Liver (tissue), 3 donors: ENCODE measurements at regions not wholly inside any gene's neighbourhood (a gene's known extent, or its start where the extent isn't known, plus 50 kb on each side); places are given as distances from the start of the nearest gene placed in this dataset.

Source experiments
- FOXA1 ChIP-seq: IDR thresholded peaks from 2 replicates; pipeline ENCODE4 v1.6.1; 2016; ENCODE audit warnings: antibody characterized with exemption
- GABPA ChIP-seq, 2 donors: IDR thresholded peaks in 1 of 2; conservative IDR thresholded peaks in 1 of 2; 2 replicates each; pipeline ENCODE4 v1.6.1; 2016; ENCODE audit warnings: antibody characterized with exemption in 2 of 2, mild to moderate bottlenecking in 1 of 2, moderate library complexity in 1 of 2
- JUND ChIP-seq, 2 donors: IDR thresholded peaks; 2 replicates each; pipeline ENCODE4 v1.6.1; 2016; ENCODE audit warnings: antibody characterized with exemption in 2 of 2
- YY1 ChIP-seq: IDR thresholded peaks from 2 replicates; pipeline ENCODE4 v1.6.1; 2016; ENCODE audit warnings: antibody characterized with exemption, mild to moderate bottlenecking
- TF ChIP-seq, protein P1 (sequence below): IDR thresholded peaks from 2 replicates; pipeline ENCODE4 v1.6.1; 2016; ENCODE audit warnings: antibody characterized with exemption
- TF ChIP-seq, protein P2 (sequence below): fragments of 150-350 bp; IDR thresholded peaks from 2 replicates; pipeline ENCODE4 v1.5.1; 2017; ENCODE audit warnings: improper control_type of control experiment, low read depth, low read length; ENCODE audit not compliant: missing input control
- TF ChIP-seq, protein P3 (sequence below): IDR thresholded peaks from 2 replicates; pipeline ENCODE4 v1.6.1; 2016; ENCODE audit warnings: antibody characterized with exemption
- donor health status: healthy.
- donor health status: healthy.

DNA sequence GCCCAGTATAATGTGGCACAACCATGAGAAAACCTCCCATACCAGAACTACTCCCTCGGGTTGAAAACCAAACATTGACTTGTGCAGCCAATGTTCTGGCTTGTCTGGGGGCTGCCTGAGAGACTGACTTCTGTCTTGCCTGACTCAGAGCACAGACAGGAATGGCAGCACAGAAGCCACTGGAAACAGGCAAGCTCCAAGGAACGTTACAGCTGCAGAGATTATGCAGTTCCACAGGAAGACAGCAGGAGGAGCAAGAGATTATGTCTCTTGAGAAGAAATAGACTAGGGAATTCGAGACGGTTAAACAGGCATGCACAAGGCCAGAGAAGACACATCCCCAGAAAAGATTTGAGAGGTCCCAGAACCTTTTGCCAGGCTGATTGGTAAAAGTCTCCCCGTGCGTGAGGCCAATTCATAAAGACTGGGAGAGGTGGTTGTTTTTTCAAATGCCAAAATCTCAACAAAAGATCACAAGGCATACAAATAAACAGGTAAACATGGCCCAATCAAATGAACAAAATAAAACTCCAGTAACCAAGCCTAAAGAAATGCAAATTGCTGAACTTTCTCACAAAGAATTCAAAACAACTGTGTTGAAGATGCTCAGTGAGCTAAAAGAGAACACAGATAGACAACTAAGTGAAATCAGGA, 90.6 kb upstream of the CDH5 start:
- TF ChIP-seq JUND (IDR thresholded peaks at IDR 0.05) = no peak
- TF ChIP-seq, protein P1, sequence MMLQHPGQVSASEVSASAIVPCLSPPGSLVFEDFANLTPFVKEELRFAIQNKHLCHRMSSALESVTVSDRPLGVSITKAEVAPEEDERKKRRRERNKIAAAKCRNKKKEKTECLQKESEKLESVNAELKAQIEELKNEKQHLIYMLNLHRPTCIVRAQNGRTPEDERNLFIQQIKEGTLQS = no peak
- TF ChIP-seq, protein P2, sequence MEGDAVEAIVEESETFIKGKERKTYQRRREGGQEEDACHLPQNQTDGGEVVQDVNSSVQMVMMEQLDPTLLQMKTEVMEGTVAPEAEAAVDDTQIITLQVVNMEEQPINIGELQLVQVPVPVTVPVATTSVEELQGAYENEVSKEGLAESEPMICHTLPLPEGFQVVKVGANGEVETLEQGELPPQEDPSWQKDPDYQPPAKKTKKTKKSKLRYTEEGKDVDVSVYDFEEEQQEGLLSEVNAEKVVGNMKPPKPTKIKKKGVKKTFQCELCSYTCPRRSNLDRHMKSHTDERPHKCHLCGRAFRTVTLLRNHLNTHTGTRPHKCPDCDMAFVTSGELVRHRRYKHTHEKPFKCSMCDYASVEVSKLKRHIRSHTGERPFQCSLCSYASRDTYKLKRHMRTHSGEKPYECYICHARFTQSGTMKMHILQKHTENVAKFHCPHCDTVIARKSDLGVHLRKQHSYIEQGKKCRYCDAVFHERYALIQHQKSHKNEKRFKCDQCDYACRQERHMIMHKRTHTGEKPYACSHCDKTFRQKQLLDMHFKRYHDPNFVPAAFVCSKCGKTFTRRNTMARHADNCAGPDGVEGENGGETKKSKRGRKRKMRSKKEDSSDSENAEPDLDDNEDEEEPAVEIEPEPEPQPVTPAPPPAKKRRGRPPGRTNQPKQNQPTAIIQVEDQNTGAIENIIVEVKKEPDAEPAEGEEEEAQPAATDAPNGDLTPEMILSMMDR = peak; percentile 74
- no peak for TF ChIP-seq YY1
- no peak for TF ChIP-seq GABPA (IDR thresholded peaks at IDR 0.05 in 1 of 2, conservative IDR thresholded peaks at IDR 0.05 in 1 of 2)
- TF ChIP-seq, protein P3, sequence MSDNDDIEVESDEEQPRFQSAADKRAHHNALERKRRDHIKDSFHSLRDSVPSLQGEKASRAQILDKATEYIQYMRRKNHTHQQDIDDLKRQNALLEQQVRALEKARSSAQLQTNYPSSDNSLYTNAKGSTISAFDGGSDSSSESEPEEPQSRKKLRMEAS = no peak
- no peak for TF ChIP-seq FOXA1
